NCI-H82 treated with DMSO at 0.1 percent for 48 hours (cell line): ENCODE measurements at regions not wholly inside any gene's neighbourhood (a gene's known extent, or its start where the extent isn't known, plus 50 kb on each side); places are given as distances from the start of the nearest gene placed in this dataset.

Source experiments
- DNase-seq: peaks from one replicate; lab custom pipeline; 2025; ENCODE audit not compliant: unreplicated experiment; lab: John Stamatoyannopoulos, UW

DNA sequence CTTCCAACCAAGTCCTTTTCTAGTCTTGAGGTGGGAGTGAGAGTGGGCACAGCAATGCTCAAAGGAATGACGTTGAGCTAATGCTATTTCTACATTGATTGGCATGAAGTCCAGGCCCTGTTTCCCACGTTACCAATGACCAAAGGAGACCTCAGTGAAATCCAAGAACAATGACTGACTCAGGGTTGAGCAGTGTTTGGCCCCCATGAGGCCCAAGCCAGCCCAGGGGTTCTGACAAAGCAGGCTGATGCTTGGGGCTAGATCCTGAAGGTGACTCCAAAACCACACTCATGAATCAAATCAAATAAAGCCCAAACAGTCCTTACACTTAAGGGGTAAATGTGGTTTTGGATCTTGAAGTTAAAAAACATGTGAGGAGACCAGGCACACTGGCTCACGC is 278.5 kb upstream of the GJB5 start:
- no peak for DNase-seq

- no peak for DNase-seq
Observed at GRCh38 chr1:34477632-34478141, 277.2 kb upstream of the GJB5 start.

DNA sequence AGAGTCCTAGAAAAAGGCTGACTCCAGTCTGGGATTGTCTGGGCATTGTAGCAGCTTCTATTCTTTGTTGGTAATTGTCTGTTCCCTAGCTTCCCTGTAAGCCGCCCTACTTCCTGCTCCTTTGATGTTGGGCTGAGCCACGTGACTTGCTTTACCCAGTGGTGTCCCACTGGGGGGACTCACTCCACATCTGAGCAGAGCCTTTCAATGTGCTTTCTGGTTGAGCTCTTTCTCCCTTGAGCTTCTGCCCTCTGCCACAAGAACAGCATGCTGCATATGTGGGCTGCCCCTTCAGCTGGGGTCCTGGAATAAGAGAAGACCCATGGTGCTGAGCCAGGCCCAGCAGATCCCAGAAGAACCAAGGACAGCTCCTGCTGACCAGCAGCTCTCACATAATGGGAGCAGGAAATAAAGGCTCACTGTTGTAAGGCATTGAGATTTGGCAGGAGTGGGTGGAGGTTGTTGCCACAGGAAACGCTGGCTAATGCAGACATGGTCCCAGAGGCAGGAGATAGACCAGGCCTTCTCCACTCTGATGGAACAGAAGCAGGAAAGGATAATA is 276.3 kb upstream of the GJB5 start:
- no peak for DNase-seq

- no peak for DNase-seq
Observed at GRCh38 chr1:34479731-34480130, 275.1 kb upstream of the GJB5 start.

- DNase-seq: no peak
Observed at GRCh38 chr1:34488080-34488708, 266.7 kb upstream of the GJB5 start.

DNA sequence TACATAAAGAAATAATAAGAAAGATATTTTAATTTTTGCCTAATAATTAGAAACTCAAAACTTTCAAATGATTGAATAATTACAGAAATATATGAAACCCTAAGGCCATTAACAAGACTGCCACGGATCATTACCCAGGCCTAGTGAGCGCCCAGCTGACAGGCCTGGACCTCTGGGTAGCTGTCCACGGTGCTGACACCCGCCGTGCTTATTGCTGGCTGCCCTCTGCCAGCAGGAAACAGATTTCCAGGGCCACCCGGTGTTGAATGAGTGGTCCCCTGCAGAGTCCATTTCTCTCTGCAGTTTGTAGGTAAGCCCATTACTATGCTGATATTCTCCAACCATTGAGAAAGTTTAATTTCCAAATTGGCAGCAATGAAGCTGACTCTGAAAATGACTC is 254.4 kb upstream of the GJB5 start:
- no peak for DNase-seq

DNA sequence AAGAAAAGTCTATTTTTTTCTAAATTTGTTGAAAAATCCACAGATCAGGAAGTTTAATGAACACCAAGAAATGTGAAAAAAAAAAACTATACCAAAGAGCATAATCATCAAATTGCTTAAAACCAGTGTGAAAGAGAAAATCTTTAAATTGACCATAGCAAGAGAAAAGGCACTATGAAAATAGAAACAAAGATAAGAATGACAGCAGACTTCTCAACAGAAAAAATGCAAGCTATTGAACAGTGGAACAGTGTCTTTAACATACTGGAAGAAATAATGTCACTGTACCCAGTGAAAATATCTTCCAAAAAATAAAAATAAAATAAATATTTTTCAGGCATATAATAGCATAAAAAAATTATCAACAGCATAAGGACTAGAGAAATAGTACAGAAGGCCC is 243.0 kb upstream of the GJB5 start:
- DNase-seq: no peak

- DNase-seq: peak; percentile 16
Observed at GRCh38 chr1:34518146-34518699, 236.6 kb upstream of the GJB5 start.

DNA sequence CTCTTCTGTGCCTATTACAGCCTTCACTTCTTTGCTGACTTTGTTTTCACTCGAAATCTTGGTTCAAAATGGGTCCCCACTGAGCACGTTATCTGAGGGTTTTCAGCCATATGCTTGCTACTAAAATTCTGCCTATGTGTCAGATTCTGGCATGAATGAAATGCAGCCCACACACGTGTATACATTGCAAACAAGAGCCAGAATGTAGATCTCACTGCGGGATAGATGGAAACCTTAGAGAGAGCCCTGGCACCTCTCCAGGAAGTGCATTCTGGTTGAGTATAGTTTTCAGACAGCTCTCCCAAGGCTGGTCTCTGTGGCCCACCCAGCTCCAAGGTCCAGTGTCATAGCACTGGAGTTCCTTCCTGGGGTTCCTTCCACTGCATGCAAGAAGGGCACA is 234.7 kb upstream of the GJB5 start:
- DNase-seq: no peak

DNA sequence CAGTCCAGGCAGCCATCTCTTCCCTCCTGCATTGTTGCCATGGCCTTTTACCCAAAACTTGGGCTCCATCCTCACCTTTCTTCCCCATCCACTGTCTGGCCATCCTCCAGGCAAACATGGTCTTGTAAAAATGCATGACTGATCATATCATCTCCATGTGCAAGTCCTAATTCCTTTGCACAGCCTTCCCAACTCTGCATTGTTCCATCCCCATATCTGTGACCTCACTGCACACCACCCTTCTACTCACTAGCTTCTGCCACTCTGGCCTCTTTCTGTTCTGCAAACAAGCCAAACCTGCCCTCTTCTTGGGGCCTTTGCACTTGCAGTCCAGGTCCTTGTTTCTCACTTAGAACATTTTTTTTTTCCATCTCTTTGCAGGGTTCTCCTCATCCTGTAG is 230.1 kb upstream of the GJB5 start:
- DNase-seq: no peak

DNA sequence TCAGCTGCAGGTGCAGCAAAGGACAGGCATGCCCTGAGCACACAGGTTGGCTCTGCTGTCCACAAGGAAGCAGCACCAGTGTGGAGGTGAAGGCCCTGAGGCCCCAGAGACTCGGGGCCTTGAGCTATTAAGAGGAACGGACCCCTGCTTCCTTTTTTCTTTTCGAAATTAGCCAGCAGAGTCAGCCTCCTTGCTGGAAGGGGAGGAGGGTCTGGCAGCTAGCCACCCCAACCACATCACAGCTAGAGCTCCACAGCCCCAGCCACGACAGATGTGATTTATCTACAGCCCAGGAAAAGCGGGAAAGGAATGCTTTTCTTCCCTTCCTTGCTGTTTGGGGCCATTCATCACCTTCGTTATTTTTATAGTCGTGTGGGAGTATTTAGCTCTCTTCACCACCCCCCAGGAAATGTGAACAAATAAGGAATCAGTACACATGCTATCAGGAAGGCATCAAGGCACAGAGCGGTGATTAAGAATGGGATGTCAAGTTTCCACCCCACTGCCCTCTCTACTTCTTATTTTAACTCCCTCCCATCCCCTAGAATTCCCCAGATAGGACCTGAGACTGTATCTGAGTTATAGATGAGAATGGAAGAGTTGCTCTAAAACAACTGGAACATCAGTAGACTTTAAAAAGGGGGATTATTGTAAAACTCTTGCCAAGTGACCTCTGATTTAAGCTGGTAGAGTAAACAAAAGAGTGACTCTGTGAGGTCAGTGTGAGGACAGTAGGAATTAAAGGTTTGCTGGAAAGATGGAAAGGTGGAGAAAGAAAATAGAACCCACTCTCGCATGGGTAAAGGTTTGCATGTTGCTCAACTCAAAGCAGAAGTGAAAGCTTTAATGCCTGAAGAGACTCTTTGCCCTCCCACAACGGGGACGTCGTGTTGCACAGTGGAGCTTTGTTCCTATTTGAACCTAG is 224.7 kb upstream of the GJB5 start:
- DNase-seq: no peak

DNA sequence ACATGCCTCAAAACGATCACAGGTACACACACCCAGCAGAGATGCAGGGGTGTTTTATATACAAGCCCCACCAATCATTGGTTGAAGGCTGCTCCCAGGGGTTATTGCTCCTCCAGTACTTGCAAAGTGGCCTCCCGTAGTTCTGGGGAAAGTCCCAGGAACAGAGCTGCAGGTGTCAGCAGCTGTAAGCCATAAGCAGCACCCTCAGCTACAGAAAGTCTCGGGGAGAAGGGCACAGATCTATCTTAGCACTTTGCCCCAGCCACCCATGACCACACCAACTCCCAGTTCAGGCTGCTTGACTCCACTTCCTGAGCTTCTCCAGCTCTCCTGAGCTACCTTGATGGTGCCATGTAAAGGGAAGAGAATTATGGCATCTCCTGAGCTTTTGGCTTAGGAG is 222.7 kb upstream of the GJB5 start:
- DNase-seq: no peak

DNA sequence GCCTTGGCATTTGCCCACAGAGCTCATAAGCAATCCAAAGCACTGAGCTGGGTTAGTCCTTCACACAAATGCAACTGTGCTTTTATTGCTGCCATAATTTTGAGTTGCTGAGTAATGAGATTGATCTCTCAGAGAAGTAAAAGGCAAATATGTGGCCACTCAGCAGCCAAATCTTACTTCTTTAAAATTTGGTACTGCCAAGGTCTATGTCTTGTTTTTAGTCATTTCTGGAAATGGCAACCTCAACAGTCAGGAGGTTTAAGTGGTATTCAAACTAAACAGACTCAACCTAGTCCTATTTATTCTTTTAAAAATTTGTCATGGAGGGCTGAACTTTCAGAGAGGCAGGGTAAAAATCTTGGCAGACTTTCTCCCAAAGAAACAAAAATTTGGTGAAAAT is 216.4 kb upstream of the GJB5 start:
- no peak for DNase-seq

- no peak for DNase-seq
Observed at GRCh38 chr1:34547046-34547674, 207.7 kb upstream of the GJB5 start.

DNA sequence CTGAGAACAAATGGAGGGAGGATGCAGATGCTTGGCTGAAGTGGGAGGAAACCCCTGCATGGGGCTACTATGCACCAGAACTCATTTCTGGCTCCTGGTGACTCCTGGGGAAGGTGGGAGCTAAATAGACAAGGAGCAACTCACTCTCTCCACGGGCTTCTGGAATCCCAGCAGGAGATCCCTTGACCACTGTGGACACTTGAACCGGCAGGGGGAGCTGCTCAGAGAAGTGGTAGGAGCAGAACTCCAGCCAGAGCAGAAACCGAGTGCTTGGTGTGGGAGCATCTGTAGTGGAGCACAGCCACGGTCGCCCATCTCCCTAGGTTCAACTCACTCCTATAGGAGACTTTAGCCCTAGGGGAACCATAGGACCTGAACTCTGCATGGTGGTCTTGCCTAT is 205.6 kb upstream of the GJB5 start:
- no peak for DNase-seq

DNA sequence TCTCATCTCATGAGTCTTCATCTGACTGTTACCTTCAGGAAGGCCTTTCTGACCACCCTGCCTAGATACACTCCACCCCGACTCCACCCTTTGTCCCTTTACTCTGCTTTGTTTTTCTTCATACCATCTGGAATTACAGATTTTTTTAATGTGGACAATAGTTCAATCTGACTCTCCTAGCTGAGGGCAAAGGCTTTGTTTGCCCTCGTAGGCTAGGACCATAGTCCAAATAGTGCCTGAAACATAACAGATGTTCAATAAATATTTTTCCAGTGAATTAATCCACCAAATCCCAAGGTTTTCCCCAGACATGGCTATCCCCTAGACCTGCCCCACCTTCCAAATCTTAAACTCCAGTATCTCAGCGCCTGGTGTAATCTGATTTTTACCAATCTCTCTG is 176.5 kb upstream of the GJB5 start:
- DNase-seq: no peak

GRCh38 chr1:34582356-34582755 is 172.5 kb upstream of the GJB5 start:
- DNase-seq: no peak

DNA sequence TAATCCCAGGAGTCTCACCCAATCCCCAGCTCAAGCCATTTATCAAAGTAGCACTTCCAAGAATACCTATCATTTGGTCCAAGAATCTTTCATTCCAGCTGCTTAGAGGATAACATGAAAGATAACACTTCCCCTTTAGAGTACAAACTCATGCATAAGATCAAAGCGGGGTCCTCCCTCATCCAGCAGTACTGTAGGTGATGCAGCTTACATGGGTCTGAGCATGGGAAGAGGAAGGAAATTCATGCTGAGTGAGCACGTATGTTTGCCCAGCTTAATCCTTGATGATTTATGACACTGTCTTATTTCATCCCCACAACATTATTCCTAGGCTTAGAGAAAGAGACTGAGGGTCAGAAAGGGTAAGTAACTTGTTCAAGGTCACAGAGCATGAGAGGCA is 167.1 kb upstream of the GJB5 start:
- DNase-seq: peak; percentile 75

DNA sequence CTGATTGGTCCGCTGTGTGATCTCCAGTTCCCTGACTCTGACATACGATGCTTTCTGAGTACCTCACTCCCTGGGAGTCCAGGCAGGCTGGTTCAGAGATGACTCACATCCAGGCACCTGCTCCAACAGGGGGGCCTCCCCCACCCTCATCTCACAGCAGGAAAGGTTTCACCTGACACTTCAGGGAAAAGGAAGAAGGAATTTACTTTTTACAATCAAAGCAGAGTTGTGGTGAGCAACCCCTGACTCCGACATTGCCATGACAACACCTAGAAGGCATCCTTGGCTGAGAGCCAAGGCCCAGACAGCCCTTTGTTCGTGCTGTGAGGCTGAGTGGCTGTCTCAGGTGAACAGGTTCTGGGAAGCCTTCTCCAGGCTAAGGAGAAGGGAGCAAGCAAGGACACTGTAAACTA is 164.6 kb upstream of the GJB5 start:
- no peak for DNase-seq

DNA sequence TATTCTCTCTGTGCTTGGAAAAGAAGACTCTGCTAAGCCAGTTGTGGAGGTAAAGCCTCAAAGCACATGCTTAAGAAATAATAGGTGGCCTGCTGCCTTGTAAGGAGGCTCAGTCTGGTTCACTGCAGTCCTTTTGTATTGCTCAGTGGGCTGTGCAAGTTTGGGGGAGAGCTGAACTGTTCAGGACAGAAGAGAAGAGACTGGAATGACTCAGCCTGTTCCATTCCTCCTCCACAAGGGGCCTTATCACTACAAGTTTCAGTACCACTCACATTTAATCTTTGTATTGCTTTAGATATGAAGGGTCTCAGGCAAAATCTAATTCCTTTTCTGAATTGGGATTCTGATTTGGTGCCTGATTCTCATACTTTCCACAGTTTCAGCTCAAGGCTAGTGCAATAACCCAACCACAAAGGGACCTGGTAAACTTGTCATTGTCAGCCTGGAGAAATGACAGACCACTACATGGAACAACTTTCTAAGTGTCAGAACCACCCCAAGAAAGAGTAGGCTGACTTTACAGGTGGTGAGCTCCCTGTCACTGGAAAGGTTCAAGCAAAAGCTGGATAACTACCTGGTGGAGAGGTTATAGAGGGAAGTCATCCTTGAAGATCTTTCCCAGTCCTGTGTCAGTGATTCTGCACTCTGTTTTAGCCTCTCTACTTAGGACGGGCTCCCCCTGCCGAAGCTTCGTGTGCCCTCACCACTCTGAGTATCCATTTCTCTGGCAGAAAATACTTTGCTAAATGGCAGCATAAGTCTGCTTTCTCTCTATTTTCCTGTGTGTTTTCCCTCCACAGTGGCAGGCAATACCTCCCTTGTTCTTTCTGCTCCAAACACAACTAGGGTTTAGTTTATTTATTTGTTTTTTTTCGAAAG is 162.9 kb upstream of the GJB5 start:
- no peak for DNase-seq
